Stomach (tissue), 8 donors: ENCODE measurements at regions not wholly inside any gene's neighbourhood (a gene's known extent, or its start where the extent isn't known, plus 50 kb on each side); places are given as distances from the start of the nearest gene placed in this dataset.

Experiments used
- DNase-seq, 2 donors: peaks; one replicate each; pipeline versions ENCODE4 v3.0.0 to v3.0.0-alpha.2; 2013 to 2019
- H3K27ac ChIP-seq, 5 donors: fragments of 200-600 bp in 4 of 5; sonication (generic) in 4 of 5; one replicate each; pipeline ENCODE4 v1.5.1; 2013 to 2019; ENCODE audit warnings: mild to moderate bottlenecking in 1 of 5, moderate library complexity in 1 of 5
- H3K27me3 ChIP-seq, 3 donors: fragments of 200-600 bp; sonication (generic); one replicate each; pipeline ENCODE4 v1.5.1; 2017 to 2019; ENCODE audit warnings: mixed run types in 1 of 3
- H3K36me3 ChIP-seq, 4 donors: fragments of 200-600 bp; sonication (generic); 1 replicate in 3 of 4; 2 replicates in 1 of 4; pipeline ENCODE4 v1.5.1; 2016 to 2019
- H3K4me1 ChIP-seq, 4 donors: fragments of 200-600 bp; sonication (generic); one replicate each; pipeline ENCODE4 v1.5.1; 2016 to 2019
- H3K4me3 ChIP-seq, 4 donors: fragments of 200-600 bp; sonication (generic) in 3 of 4; one replicate each; pipeline ENCODE4 v1.5.1; 2016 to 2019; ENCODE audit warnings: mild to moderate bottlenecking in 1 of 4
- H3K9me3 ChIP-seq, 4 donors: fragments of 200-600 bp; sonication (generic); one replicate each; pipeline ENCODE4 v1.5.1; 2016 to 2019
- CTCF ChIP-seq, 7 experiments: fragments of 450-650 bp in 4 of 7; fragments of 200-600 bp in 3 of 7; sonication (generic) in 3 of 7; IDR thresholded peaks; one replicate each; pipeline ENCODE4 v1.5.1; 2016 to 2019; ENCODE audit warnings: antibody characterized with exemption in 7 of 7, control low read depth in 2 of 7, mild to moderate bottlenecking in 1 of 7
- EP300 ChIP-seq: sonication (generic); formaldehyde crosslinking; IDR thresholded peaks from one replicate; pipeline ENCODE4 v1.6.1; 2017; ENCODE audit warnings: antibody characterized with exemption
- POLR2A ChIP-seq, 4 donors: fragments of 450-650 bp; IDR thresholded peaks; one replicate each; pipeline ENCODE4 v1.6.1; 2016; ENCODE audit warnings: antibody characterized with exemption in 4 of 4, control low read depth in 2 of 4, mild to moderate bottlenecking in 1 of 4, moderate library complexity in 1 of 4
- POLR2AphosphoS5 ChIP-seq, 3 donors: sonication (generic); formaldehyde crosslinking; IDR thresholded peaks; one replicate each; pipeline ENCODE4 v1.6.1; 2016; ENCODE audit warnings: antibody characterized with exemption in 3 of 3
- WGBS, 5 donors: extraction: QIAGEN DNeasy Blood & Tissue Kit in 3 of 5; methylation state at CpG; one replicate each; pipeline versions ENCODE4 v1.1.5 to v1.1.7; 2013 to 2018; 5-methylcytosine and 5-hydroxymethylcytosine counted together
- intact Hi-C: fragments of 100-400 bp; cut with DNase I; formaldehyde crosslinking; loops from one replicate; pipeline ENCODE4 v1.15.1; 2023; ENCODE audit warnings: low total_unique reads
- donor health status: healthy with polysubstance abuse.
- donor health status: Bipolar disorder and iron deficiency.
- donor health status: healthy.

- peaks cover 0 to 18% (median 0%) of the 10 kb centered on the region in 3 donors for H3K27me3 ChIP-seq
- no peaks in the 10 kb centered on the region for H3K4me1 ChIP-seq
- no peak overlapping the region for H3K27ac ChIP-seq
- 86 to 96% (median 92%) methylated on average over 1 of the region's 1 CpG for WGBS, 5 donors
- no peak overlapping the region for H3K4me3 ChIP-seq
- TF ChIP-seq CTCF (IDR thresholded peaks at IDR 0.05) (no peak), EP300 (no peak), POLR2AphosphoS5 (IDR thresholded peaks at IDR 0.05) (no peak), POLR2A (IDR thresholded peaks at IDR 0.05) (no peak)
- no peak for DNase-seq
- intact Hi-C loops = no loop called here
- H3K36me3 ChIP-seq = no peaks in the 10 kb centered on the region
- H3K9me3 ChIP-seq = no peaks in the 10 kb centered on the region
Measured at GRCh38 chr20:56851552-56851951, 222.4 kb downstream of the TFAP2C start.

GRCh38 chr20:56855708-56856107 lies 226.6 kb downstream of the TFAP2C start:
- Histone ChIP-seq H3K4me3 (no peak overlapping the region), H3K27me3 (peaks cover 0 to 23% (median 3%) of the 10 kb centered on the region in 3 donors), H3K4me1 (peaks cover 0 to 5% (median 0%) of the 10 kb centered on the region in 4 donors), H3K36me3 (no peaks in the 10 kb centered on the region), H3K9me3 (no peaks in the 10 kb centered on the region), H3K27ac (no peak overlapping the region)
- TF ChIP-seq POLR2AphosphoS5 (IDR thresholded peaks at IDR 0.05) (no peak), EP300 (no peak), POLR2A (IDR thresholded peaks at IDR 0.05) (no peak), CTCF (IDR thresholded peaks at IDR 0.05) (no peak)
- 61 to 70% (median 65%) methylated on average over 7 of the region's 7 CpGs for whole genome bisulfite sequencing, 5 donors
- intact Hi-C loops = no loop called here
- DNase-seq = no peak

- Histone ChIP-seq H3K9me3 (no peaks in the 10 kb centered on the region), H3K4me3 (no peak overlapping the region), H3K36me3 (no peaks in the 10 kb centered on the region), H3K27ac (no peak overlapping the region), H3K27me3 (peaks cover 0 to 39% (median 3%) of the 10 kb centered on the region in 3 donors), H3K4me1 (peaks cover 0 to 5% (median 0%) of the 10 kb centered on the region in 4 donors)
- TF ChIP-seq POLR2A (IDR thresholded peaks at IDR 0.05) (no peak), CTCF (IDR thresholded peaks at IDR 0.05) (no peak), POLR2AphosphoS5 (IDR thresholded peaks at IDR 0.05) (no peak), EP300 (no peak)
- DNase-seq = peak in 1 of 2 donors; percentile 33
- intact Hi-C loops = no loop called here
- WGBS, 5 donors = 59 to 76% (median 73%) methylated on average over 7 to 8 of the region's 8 CpGs
Measured at GRCh38 chr20:56857950-56858349, 228.8 kb downstream of the TFAP2C start.

- no peak overlapping the region for H3K27ac ChIP-seq
- H3K4me1 ChIP-seq = peaks cover 0 to 5% (median 0%) of the 10 kb centered on the region in 4 donors
- no peak for DNase-seq
- intact Hi-C loops = no loop called here
- H3K9me3 ChIP-seq = no peaks in the 10 kb centered on the region
- 54 to 62% (median 58%) methylated on average over 13 of the region's 13 CpGs for WGBS, 5 donors
- TF ChIP-seq POLR2A (IDR thresholded peaks at IDR 0.05) (no peak), POLR2AphosphoS5 (IDR thresholded peaks at IDR 0.05) (no peak), EP300 (no peak), CTCF (IDR thresholded peaks at IDR 0.05) (no peak)
- H3K36me3 ChIP-seq = no peaks in the 10 kb centered on the region
- peaks cover 0 to 45% (median 3%) of the 10 kb centered on the region in 3 donors for H3K27me3 ChIP-seq
- no peak overlapping the region for H3K4me3 ChIP-seq
Measured at GRCh38 chr20:56859039-56859800, 230.1 kb downstream of the TFAP2C start.
